NCI-H345 (cell line): ENCODE measurements at regions not wholly inside any gene's neighbourhood (a gene's known extent, or its start where the extent isn't known, plus 50 kb on each side); places are given as distances from the start of the nearest gene placed in this dataset.

Source experiments
- DNase-seq: peaks from one replicate; lab custom pipeline; 2025; lab: John Stamatoyannopoulos, UW

DNA sequence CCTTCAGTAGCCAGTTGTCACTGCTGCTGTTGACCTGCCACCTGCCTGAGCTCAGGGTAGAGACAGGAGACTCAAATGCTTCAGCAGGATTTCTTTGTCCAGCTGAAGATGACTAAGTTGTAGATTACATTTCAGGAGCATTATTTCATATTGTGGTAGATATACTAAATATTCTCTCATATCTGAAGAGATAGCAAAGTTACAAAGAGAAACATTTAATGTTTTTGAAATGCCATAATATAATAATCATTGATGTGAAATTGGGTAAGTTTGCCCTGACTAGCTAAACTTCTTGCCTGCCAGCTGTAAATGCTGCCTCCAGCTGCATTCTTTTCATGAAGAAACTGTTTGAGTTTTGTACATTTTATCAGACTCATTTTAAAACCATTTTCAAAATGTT is 247.6 kb upstream of the CNKSR2 start:
- DNase-seq, result no peak

DNA sequence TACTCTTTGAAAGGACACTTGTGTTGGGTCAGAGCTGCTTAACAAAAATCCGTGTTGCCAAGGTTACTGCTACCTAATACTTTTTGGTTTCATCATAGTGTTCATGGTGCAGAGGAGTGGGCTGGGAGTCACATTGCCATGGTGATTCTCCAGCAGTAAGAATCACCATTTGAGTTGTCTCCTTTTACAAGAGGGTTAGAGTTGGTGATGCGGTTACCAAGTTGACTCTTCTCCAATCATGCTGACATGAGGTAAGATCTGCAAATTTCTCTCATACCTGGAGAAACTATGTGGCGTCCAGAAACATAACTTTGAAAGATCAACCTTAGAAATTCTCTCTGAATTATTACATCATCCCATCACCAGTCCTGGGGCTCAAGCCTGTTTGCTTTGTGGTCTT is 242.9 kb upstream of the CNKSR2 start:
- DNase-seq, result no peak

DNA sequence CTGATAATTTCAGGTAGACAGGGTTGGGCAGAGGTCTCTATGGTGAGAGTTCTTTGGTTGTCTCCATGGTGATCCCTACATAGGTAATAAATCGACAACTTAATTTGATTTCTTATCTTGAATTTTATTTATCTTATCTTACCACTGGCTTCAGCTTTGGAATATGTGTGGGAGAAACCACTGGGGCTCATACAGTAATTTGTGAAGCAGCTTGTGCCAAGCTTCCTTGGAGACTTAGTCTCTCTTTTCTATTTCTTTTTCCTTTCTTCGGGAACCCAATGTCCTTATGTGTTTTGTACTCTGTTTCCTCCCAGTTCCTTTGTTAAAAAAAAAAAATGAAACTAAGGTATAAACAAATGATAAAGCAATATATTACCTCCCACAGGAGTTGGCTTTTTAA is 242.4 kb upstream of the CNKSR2 start:
- DNase-seq, result no peak

DNA sequence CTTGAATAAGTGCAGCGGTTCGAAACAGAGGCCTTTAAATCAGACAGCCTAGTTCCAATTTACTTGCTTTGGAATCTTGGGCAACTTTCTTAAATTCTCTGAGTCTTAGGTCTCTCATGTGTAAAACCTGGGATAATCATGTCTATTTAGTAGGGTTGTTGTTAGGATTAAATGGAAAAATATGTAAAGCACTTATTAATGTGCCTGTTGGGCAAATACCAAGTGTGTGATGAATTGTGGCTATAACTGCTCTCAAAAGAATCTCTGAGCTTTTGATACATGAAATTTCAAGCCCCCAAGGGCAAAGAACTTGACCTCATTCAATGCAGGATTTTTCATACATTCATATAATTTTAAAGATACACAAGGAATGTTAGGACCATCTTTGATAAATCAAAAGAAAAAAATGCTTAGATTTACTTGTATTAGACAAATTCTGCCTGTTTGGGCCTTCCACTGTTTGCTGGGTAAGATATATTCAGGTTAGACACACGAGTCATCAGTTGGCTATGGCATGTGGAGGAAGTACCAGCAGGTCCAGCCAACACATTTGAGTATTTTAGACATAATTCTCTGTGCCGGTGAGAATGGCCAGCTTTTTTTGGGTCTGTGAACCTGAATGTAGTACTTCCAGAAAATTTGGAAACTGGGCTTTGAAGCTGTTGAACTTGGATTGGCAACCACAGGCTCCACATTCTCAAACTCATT is 241.4 kb upstream of the CNKSR2 start:
- DNase-seq, result no peak

DNA sequence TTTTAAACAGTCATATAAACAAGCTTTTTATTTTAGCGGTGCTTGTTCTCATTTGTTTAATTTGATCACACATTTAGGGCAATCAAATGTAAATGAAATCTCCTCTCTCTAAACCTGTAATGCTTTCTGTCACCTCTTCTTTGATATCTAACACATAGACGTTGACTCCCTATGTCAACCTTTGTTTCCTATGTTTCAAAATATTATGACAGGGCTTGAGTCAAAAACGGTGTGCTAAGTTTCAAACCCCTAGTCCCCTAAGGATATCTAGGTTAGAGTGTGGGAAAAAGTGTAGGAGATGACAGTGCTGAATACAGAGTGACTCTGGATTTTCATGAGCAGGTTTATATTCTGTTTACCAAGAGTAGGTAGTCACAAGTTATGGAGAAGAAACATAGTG is 224.0 kb upstream of the CNKSR2 start:
- no peak for DNase-seq

DNA sequence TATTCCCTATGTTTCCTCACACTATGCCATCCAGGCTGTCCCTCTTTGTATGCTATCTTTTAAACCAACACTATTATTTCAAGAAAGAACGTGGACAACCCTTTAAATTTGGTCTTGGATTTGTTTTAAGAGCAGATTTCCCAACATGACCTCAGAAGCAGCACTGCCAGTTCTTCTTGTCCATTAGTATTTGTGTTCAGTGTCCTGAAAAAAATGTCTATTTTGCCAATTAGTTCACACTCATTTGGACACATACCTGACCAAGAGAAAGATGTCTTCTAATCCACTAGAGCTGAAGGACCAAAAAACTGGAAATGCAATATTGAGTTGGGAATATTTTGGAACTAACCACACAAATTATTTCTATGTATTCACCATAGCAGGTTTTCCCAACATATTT is 223.2 kb upstream of the CNKSR2 start:
- no peak for DNase-seq

DNA sequence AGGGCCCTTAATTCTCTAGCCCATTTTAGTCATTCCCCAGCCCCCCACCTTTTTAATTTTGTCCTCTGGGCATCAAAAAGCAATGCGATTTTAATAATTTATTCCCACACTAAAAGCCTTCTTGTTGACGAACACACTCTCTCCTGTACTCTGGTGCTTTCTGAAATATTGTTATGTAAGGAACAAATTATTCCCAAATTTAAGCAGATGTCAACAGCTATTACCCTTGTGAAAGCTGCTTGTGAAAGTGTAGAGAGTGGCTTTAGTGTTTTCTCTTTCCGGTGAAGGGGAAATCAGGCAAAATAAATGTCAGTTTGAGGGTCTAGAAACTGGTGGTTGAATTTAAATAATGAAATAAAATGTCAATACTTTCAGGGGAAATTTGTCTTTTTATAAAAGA is 221.2 kb upstream of the CNKSR2 start:
- DNase-seq, result no peak

DNA sequence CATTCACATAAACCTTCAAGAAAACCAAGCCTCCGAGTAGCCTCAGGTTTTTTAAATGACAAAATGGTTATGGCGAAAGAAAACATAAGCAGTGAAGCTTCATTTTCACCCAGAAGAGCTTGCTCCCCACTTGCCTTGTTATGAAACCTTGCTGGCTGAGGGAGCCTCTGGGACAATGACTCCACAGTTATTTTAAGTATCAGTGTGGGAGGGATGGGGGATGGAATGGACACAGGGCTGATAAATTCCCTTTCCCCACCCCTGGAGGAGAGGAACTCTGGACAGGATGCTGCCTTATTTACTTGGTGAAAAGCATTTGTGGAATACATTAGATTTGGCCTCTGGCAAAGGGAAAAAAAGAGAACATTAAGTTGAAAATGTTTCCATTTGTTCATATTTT is 220.7 kb upstream of the CNKSR2 start:
- DNase-seq, result no peak

DNA sequence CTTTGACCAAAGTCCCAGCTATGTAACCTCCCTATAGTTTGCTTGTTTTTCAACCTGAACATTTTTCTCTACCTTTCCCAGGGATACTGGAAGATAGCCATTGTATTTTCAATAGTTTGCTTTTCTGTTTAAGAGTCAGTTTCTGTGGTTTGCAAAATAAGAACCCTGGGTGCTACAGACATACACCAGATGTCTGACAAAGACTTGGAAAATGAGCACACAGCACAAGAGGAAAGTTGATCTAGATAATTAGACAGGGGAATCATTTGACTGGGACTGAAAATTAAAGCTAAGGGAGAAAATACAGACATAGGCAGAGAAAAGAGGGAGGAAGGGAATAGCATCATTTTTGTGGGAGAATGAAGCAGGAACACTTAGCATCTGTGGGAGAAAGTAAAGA is 218.3 kb upstream of the CNKSR2 start:
- no peak for DNase-seq

DNA sequence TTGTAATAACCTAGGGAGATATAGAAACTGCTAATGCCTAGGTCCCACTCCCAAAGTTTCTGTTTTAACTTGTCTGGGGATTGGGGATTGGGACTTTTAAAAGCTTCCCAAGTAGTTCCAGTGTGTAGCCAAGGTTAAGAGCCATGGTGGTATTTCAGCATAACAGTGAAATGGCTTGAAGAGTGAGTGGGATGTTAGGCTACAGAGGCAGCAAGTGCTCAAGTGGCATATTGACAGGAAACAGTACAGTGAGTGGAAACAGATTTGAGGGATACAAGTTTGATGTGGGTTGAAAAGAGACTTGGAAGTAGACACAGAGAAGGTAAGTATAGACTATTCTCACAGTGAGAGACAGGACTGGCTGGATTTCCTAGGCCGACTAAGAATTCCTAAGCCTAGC is 217.6 kb upstream of the CNKSR2 start:
- DNase-seq, result no peak

DNA sequence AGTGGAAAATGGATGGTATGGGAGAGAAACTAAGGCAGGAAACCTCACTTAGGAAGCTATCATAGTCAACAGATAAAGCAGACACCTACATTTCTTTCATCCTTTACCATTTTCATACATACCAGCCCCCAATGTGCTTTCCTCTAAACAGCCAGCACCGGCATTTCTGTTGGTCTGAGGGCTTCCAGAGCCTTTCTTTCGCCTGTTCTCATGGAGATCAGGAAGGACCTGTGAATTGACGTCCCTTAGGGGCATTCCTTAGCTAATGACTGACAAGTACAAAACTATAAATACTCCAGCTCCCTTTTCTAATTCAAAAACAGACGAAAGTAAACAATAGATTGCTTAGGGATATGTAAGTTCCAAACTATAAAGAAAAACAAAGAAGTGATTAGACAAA is 215.5 kb upstream of the CNKSR2 start:
- no peak for DNase-seq

DNA sequence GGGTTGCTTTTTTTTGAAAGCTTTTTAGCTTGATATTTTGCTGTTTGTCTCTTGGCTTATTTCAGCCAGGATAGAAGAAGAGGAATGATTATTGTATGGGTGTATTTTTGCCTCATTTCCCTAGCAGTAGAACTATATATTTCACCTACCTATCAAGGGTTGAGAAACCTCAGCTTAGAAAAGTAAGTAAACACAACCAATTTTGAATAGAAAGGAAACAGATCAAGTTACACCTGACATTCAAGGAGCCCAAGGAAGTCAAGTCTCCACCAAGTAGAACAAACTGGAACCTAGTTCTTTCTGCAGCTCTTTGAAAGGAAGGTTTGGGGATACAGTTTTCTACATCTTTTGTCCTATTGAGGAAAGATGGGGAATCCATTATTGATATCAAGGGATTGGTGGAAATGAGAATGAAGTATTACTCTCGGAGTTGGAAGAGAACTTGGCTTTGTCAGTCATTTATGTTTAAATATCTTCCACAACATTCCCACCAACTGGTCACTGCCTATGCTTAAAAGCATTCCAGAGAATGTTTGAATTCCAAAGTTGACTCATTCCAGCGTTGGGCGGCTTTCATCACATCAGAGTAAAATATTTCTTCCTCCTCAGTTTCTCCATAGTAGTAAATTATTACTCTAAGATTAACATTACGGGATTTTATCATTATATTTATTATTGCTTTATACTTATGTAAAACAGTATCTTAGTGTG is 207.8 kb upstream of the CNKSR2 start:
- no peak for DNase-seq

DNA sequence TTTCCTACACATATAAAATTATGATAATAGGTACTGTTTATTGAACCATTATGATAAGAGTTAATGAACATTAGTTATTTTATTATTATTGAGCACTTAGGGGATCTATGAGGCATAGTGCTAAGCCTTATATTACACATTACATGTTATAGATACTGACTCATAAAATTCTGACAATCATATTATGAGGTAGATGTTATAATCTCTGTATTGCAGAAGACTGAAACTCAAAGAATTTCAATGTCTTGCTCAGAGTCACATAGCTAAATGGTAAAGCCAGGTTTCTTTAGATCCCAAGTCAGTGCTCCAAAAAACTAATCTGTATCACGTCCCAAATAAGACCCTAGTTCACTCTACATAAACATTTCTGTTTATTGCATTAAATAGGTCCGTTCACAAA is 207.2 kb upstream of the CNKSR2 start:
- DNase-seq, result no peak

DNA sequence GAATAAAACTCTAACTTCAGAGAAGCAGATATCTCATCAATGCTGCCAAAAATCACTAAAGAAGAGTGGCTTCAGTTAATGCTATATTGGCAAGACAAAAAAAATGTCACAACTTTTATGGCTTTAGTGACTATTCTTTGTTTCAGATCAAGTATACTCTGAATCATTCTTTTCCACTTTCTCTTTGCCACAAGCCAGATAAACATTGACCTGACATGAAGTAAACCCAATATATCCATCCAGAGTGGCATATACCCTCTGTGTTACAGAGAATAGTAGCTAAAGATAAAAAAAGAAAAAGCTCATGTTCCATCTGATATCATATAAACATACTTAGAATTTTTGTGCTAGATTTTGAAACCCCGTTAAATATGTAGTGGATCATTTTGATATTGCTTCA is 206.7 kb upstream of the CNKSR2 start:
- no peak for DNase-seq

DNA sequence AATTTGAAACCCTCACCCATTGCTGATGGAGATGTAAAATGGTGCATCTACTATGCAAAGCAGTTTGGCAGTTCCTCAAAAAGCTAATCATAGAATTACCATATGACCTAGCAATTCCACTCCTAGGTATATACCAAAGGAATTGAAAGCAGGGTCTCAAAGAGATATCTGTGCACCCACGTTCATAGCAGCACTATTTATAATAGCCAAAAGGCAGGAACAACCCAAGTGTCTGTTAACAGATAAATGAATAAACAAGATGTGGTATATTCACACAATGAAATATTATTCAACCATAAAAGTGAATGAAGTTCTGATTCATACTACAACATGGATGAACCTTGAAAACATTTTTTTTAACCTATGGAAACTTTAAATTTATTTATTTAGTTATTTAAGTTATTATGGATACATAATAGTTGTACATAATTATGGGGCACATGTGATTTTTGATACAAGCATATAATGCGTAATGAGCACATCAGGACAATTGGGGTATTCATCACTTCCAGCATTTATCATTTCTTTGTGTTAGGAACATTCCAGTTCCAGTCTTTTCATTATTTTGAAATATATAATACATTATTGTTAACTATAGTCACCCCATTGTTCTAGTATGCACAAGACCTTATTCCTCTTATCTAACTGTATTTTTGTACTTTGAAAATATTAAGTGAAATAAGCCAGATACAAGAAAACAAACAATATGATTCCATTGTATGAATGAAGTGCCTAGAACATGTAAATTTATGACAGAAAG is 205.6 kb upstream of the CNKSR2 start:
- no peak for DNase-seq

DNA sequence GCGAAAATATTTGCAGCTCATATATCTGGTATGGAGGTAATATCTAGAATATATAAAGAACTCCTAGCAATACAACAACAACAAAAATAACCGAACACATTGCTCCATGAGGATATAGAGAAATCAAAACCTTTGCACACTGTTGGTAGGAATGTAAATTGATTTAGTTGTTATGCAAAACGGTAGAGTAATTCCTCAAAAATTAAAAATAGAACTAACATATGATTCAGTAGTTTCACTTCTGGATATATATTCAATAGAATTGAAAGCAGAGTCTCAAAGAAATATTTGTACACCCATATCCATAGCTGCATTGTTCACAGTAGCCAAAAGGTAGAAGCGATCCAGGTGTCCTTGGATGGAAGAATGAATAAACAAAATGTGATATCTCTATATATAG is 203.0 kb upstream of the CNKSR2 start:
- DNase-seq, result no peak

DNA sequence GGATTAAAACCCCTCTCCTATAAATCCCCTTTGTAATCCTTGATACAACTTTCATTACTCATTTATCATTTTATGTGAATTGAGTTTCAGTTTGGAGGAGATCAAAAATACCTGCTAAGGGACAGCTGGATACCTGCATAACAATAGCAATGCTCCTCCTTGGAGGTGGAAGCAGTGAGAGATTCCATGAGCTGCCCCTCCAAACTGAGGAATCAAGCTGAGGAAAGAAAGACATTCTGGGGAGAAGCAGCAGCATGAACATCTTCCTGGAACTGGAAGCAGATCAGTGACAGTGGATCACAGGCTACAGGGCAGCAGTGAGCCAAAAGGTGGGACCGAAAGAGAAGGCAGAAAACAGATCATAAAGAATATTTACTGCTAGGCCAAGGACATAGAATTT is 199.8 kb upstream of the CNKSR2 start:
- DNase-seq, result no peak

DNA sequence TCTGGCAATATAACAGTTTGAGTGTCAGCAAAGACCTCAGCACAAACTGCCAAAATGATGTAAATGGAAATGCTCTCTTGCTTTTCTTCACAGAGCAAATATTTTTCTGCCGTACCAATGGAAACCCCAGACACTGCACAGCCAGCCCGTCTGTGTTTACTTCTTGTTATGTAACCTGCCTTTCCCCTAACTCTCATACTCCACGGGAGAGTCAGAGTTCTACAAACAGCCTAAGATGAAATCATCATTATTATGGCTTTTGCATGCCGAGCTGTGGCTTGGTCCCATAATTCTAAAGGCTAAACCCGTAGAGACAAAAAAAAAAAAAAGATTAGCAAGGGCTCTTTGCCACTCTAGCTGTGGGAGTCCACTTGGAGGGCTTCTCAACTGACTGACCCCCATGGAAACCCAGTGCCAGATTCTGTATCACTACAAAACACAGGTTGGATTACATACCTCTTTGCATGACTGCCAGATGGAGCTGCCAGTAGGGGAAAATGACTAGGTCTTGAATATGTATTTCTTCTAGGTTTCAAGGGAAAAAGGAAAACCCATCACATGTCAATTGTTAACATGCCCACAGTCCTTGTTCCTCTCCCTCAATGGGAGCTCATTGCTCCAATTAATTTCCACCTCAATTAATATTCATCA is 197.2 kb upstream of the CNKSR2 start:
- peak; percentile 58 for DNase-seq

DNA sequence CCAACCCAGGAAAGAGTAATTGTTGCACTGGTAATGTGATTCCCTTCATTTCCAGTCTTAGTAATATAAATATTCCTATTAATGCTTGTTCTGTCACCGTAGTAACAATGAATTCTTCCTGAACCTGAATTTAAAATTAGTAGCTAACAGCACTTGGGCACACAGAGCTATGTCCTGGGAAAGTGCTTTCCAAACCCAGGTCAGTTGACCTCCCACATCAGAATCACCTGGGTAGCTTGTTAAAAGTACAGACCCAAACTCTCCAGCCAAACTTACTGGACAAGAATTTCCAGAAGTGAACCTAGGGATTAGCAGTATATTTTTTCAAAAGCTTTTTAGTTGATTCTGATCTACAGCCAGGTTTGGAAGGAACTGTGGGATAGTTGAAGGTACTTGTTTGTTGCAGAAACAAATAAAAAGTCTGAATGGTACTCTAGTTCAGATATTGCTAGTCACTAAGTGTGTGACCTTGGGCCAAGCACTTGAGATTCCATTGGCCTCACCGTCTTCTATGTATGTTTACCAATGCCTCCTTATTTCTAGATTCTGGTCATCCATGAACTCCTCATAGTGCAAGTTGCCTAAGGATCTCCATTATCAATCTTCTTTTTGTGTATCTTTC is 192.9 kb upstream of the CNKSR2 start:
- no peak for DNase-seq

DNA sequence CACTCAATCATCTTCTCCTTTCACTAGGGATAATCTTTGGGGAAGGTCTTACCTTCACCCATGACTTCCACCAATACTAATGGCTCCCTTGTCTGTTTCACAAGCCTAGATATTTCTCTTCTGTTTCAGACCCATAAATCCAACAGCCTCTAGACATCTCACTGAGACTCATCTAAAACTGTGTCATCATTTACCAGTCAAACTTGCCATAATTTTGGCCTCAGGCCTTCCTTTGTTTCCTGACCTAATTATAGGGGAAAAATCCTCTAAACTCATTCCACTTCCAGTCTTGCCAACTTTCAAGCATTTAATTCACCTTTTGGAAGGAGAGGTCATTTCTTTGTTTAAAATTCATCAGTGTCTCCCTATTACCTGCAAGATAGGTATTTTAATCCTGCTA is 181.0 kb upstream of the CNKSR2 start:
- DNase-seq, result no peak

DNA sequence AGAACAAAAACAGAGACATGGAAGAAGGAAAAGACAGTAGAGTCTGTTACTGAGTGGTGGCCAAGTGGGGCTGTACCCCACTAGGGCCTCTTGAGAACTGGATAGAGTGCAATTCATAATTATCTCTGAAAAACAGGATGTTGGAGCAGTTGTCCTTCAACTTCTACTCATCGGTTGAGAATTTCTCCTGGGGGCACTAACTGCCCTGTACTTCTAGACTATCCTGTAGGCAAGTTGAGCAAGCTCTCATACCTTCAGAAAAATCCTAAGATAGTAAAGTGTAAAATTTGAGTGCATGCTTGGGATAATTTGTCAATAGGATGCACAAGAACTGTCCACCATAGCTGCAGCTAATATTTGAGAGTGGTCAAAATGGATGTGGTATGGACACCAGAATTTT is 179.7 kb upstream of the CNKSR2 start:
- no peak for DNase-seq

DNA sequence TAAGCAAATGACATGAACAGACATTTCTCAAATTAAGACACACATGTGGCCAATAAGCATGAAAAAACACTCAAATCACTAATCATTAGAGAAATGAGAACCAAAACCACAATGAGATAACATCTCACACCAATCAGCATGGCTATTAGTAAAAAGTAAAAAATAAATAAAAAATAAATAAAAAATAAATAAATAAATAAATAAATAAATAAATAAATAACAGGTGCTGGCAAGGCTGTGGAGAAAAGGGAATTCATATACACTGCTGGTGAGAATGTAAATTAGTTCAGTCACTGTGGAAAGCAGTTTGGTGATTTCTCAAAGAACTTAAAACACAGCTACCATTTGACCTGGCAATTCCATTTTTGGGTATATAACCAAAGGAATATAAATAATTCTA is 167.1 kb upstream of the CNKSR2 start:
- no peak for DNase-seq
